Gastroesophageal sphincter (tissue), 4 donors: ENCODE measurements at regions not wholly inside any gene's neighbourhood (a gene's known extent, or its start where the extent isn't known, plus 50 kb on each side); places are given as distances from the start of the nearest gene placed in this dataset.
"Not testable (repeated sequence)": the region's sequence is repeated elsewhere in the genome, so short reads cannot be mapped to it uniquely, and the experiment has no call there.

Source experiments
- ATAC-seq: fragments of 150-250 bp; one replicate; pipeline ENCODE4 v1.9.1; 2016; ENCODE audit warnings: mild to moderate bottlenecking, moderate library complexity
- H3K27ac ChIP-seq, 4 donors: fragments of 200-600 bp; sonication (generic) in 3 of 4; 1 replicate in 3 of 4; 2 replicates in 1 of 4; pipeline ENCODE4 v1.5.1; 2016 to 2019
- H3K27me3 ChIP-seq: fragments of 200-600 bp; sonication (generic); one replicate; pipeline ENCODE4 v1.5.1; 2019
- H3K36me3 ChIP-seq, 2 donors: fragments of 200-600 bp; sonication (generic); one replicate each; pipeline ENCODE4 v1.5.1; 2019; ENCODE audit warnings: control low read depth in 1 of 2
- H3K4me1 ChIP-seq, 3 donors: fragments of 200-600 bp; sonication (generic); 1 replicate in 2 of 3; 2 replicates in 1 of 3; pipeline ENCODE4 v1.5.1; 2016 to 2019; ENCODE audit warnings: control low read depth in 2 of 3
- H3K4me3 ChIP-seq, 2 donors: fragments of 200-600 bp; sonication (generic); one replicate each; pipeline ENCODE4 v1.5.1; 2019; ENCODE audit warnings: mild to moderate bottlenecking in 1 of 2, moderate library complexity in 1 of 2
- H3K9me3 ChIP-seq, 3 donors: fragments of 200-600 bp; sonication (generic); one replicate each; pipeline ENCODE4 v1.5.1; 2017 to 2019; ENCODE audit warnings: control low read depth in 2 of 3
- EP300 ChIP-seq: sonication (generic); formaldehyde crosslinking; IDR thresholded peaks from one replicate; pipeline ENCODE4 v1.6.1; 2017; ENCODE audit warnings: antibody characterized with exemption, mild to moderate bottlenecking
- POLR2A ChIP-seq, 2 donors: fragments of 450-650 bp; IDR thresholded peaks; one replicate each; pipeline ENCODE4 v1.6.1; 2017; ENCODE audit warnings: antibody characterized with exemption in 2 of 2, mild to moderate bottlenecking in 2 of 2, moderate library complexity in 1 of 2
- POLR2AphosphoS5 ChIP-seq: sonication (generic); formaldehyde crosslinking; IDR thresholded peaks from one replicate; pipeline ENCODE4 v1.6.1; 2017; ENCODE audit warnings: antibody characterized with exemption
- WGBS, 2 donors: methylation state at CpG; one replicate each; pipeline ENCODE4 v1.1.5; 2018; ENCODE audit warnings: low coverage in 1 of 2; 5-methylcytosine and 5-hydroxymethylcytosine counted together
- TF ChIP-seq, protein P1 (sequence below), 4 experiments: fragments of 200-600 bp in 2 of 4; fragments of 450-650 bp in 2 of 4; sonication (generic) in 1 of 4; IDR thresholded peaks; one replicate each; pipeline ENCODE4 v1.5.1; 2017 to 2019; ENCODE audit warnings: antibody characterized with exemption in 4 of 4, mild to moderate bottlenecking in 2 of 4, moderate library complexity in 2 of 4

DNA sequence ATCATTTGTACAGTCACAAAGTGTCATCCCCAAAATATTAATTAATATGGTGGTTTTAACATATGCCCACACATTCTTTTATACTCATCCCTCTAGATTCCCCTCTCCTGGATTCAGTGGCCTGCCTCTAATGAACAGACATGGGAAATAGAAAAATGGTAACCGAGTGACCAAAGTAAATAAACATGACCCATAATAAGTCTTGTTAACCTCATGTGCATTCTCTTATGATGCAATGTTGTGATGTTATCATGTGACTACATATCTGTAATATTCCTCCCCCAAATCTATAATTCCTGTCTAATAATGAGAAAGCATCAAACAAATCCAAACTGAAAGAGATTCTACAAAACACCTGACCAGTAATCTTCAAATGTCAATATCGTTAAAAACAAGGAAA lies 164.5 kb upstream of the PRSS1 start:
- Histone ChIP-seq H3K4me3 (no peak overlapping the region), H3K27me3 (no peaks in the 10 kb centered on the region), H3K4me1 (no peaks in the 10 kb centered on the region), H3K9me3 (no peaks in the 10 kb centered on the region), H3K36me3 (no peaks in the 10 kb centered on the region), H3K27ac (no peak overlapping the region)
- no peak for ATAC-seq
- no peak for TF ChIP-seq POLR2A (IDR thresholded peaks at IDR 0.05)
- no peak for TF ChIP-seq EP300
- no peak for TF ChIP-seq POLR2AphosphoS5
- TF ChIP-seq, protein P1, sequence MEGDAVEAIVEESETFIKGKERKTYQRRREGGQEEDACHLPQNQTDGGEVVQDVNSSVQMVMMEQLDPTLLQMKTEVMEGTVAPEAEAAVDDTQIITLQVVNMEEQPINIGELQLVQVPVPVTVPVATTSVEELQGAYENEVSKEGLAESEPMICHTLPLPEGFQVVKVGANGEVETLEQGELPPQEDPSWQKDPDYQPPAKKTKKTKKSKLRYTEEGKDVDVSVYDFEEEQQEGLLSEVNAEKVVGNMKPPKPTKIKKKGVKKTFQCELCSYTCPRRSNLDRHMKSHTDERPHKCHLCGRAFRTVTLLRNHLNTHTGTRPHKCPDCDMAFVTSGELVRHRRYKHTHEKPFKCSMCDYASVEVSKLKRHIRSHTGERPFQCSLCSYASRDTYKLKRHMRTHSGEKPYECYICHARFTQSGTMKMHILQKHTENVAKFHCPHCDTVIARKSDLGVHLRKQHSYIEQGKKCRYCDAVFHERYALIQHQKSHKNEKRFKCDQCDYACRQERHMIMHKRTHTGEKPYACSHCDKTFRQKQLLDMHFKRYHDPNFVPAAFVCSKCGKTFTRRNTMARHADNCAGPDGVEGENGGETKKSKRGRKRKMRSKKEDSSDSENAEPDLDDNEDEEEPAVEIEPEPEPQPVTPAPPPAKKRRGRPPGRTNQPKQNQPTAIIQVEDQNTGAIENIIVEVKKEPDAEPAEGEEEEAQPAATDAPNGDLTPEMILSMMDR (IDR thresholded peaks at IDR 0.05): no peak
- 73 to 86% methylated on average over 2 of the region's 2 CpGs for WGBS, 2 donors

DNA sequence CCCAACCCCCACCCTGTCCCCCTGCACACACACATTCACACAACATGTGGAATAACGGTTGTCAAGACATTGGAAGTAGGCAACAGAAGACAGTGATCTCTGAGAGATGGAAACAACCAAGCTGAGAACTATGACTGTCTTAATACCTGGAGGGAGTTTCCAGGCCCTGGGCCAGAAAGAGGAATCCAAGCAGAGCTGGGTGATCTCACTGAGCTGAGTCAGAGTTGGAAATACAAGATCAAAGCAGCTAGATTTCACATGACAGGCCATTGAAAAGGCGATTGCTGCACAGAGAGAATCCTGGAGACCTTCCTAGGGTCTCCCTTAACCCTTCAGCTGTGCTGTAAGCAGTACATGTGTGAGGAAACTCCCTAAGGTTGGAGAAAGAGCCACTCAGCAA lies 165.8 kb upstream of the PRSS1 start:
- H3K27ac ChIP-seq: no peak overlapping the region
- WGBS, 2 donors: 32% methylated on average over 2 of the region's 2 CpGs; no CpG with 5 or more reads in 1 of the 2 donors
- H3K4me3 ChIP-seq: no peak overlapping the region
- TF ChIP-seq EP300: no peak
- TF ChIP-seq POLR2A (IDR thresholded peaks at IDR 0.05): no peak
- TF ChIP-seq, protein P1 (IDR thresholded peaks at IDR 0.05): no peak
- no peak for TF ChIP-seq POLR2AphosphoS5
- no peaks in the 10 kb centered on the region for H3K9me3 ChIP-seq
- H3K27me3 ChIP-seq: no peaks in the 10 kb centered on the region
- no peak for ATAC-seq
- no peaks in the 10 kb centered on the region for H3K36me3 ChIP-seq
- no peaks in the 10 kb centered on the region for H3K4me1 ChIP-seq

DNA sequence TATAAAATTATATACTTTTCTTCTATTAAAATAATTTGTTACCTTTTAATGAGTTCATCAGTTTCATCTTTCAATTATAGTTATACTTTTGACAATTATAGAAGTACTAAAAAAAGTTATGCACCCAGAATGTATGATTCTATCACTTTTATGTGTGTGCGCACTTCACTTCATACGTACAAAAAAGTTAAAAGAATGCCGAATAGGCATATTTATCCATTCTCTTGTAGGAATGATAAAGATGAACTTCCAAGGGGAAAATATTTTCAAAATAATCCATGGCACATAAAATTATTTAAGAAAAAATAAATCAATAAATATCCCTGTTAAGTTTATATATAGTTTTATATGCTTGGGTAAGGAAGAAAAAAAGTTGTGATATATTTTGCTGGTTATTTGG lies 166.9 kb upstream of the PRSS1 start:
- Histone ChIP-seq H3K9me3 (no peaks in the 10 kb centered on the region), H3K4me3 (no peak overlapping the region), H3K27ac (no peak overlapping the region), H3K36me3 (no peaks in the 10 kb centered on the region), H3K4me1 (no peaks in the 10 kb centered on the region), H3K27me3 (no peaks in the 10 kb centered on the region)
- ATAC-seq: no peak
- TF ChIP-seq POLR2AphosphoS5 (no peak), EP300 (no peak), POLR2A (IDR thresholded peaks at IDR 0.05) (no peak)
- WGBS, 2 donors: 92 to 100% methylated on average over 2 to 3 of the region's 3 CpGs

- Histone ChIP-seq H3K27me3 (no peaks in the 10 kb centered on the region), H3K4me3 (no peak overlapping the region), H3K4me1 (no peaks in the 10 kb centered on the region), H3K27ac (no peak overlapping the region), H3K9me3 (no peaks in the 10 kb centered on the region), H3K36me3 (no peaks in the 10 kb centered on the region)
- ATAC-seq: no peak
- WGBS, 2 donors: 35 to 39% methylated on average over 3 of the region's 4 CpGs
- TF ChIP-seq EP300: no peak
- TF ChIP-seq POLR2A (IDR thresholded peaks at IDR 0.05): no peak
- TF ChIP-seq, protein P1 (IDR thresholded peaks at IDR 0.05): no peak
- no peak for TF ChIP-seq POLR2AphosphoS5
These were observed 167.9 kb upstream of the PRSS1 start for GRCh38 chr7:142581341-142581740.

- ATAC-seq: no peak
- Histone ChIP-seq H3K4me1 (no peaks in the 10 kb centered on the region), H3K4me3 (no peak overlapping the region), H3K27me3 (no peaks in the 10 kb centered on the region), H3K36me3 (no peaks in the 10 kb centered on the region), H3K27ac (no peak overlapping the region), H3K9me3 (no peaks in the 10 kb centered on the region)
- TF ChIP-seq POLR2A (IDR thresholded peaks at IDR 0.05) (no peak), EP300 (no peak), POLR2AphosphoS5 (no peak)
- TF ChIP-seq, protein P1 (IDR thresholded peaks at IDR 0.05): no peak
- 77 to 100% methylated on average over 1 of the region's 1 CpG for WGBS, 2 donors
These were observed 169.3 kb upstream of the PRSS1 start for GRCh38 chr7:142579946-142580345.

- not testable (repeated sequence) for H3K4me1 ChIP-seq, H3K27me3 ChIP-seq, ATAC-seq, H3K36me3 ChIP-seq, H3K9me3 ChIP-seq, H3K4me3 ChIP-seq, H3K27ac ChIP-seq
- WGBS, 2 donors: no CpG with 5 or more reads among the region's 25 CpGs
These were observed 173.9 kb upstream of the PRSS1 start for GRCh38 chr7:142575351-142575750.
